K562 (cell line): ENCODE measurements at regions not wholly inside any gene's neighbourhood (a gene's known extent, or its start where the extent isn't known, plus 50 kb on each side); places are given as distances from the start of the nearest gene placed in this dataset.

Experiments
- BCOR ChIP-seq: fragments of 450-650 bp; IDR thresholded peaks from 2 replicates; pipeline ENCODE4 v1.6.1; 2016
- CLOCK ChIP-seq: fragments of 250-450 bp; sonication (Bioruptor Pico); IDR thresholded peaks from 2 replicates; pipeline ENCODE4 v1.4.0; 2020; ENCODE audit warnings: mild to moderate bottlenecking, moderate library complexity, borderline replicate concordance
- DMBX1 ChIP-seq: fragments of 250-450 bp; sonication (Bioruptor Pico); IDR thresholded peaks from 2 replicates; pipeline ENCODE4 v1.8.0; 2022; ENCODE audit warnings: inconsistent platforms, mild to moderate bottlenecking, moderate library complexity, borderline replicate concordance
- DPF2 ChIP-seq: fragments of 450-650 bp; IDR thresholded peaks from 2 replicates; pipeline ENCODE4 v1.6.1; 2016
- ETV6 ChIP-seq, 3 experiments: fragments of 150-350 bp in 1 of 3; sonication (generic) in 1 of 3; formaldehyde crosslinking in 1 of 3; IDR thresholded peaks; 2 replicates each; pipeline versions ENCODE4 v1.6.1 to v1.8.0; 2014 to 2022; ENCODE audit warnings: borderline replicate concordance in 2 of 3, low read depth in 2 of 3, antibody characterized with exemption in 1 of 3, low read length in 1 of 3, mild to moderate bottlenecking in 1 of 3, missing genetic modification reagents in 1 of 3
- RCOR1 ChIP-seq, 2 experiments: IDR thresholded peaks; 2 replicates each; pipeline ENCODE4 v1.6.1; 2012; ENCODE audit warnings: low read depth in 2 of 2, low read length in 2 of 2, borderline replicate concordance in 1 of 2, improper control_type of control experiment in 1 of 2
- SMARCE1 ChIP-seq: fragments of 450-650 bp; IDR thresholded peaks from 2 replicates; pipeline ENCODE4 v1.7.1; 2016; ENCODE audit warnings: mild to moderate bottlenecking
- SPI1 ChIP-seq: IDR thresholded peaks from 2 replicates; pipeline ENCODE4 v1.6.1; 2011; ENCODE audit warnings: low read depth, low read length, control low read depth, borderline replicate concordance
- ZC3H8 ChIP-seq: fragments of 450-650 bp; IDR thresholded peaks from 2 replicates; pipeline ENCODE4 v1.6.1; 2017
- ZNF449 ChIP-seq: fragments of 250-450 bp; sonication (Bioruptor Pico); IDR thresholded peaks from 2 replicates; pipeline ENCODE4 v1.8.0; 2022; ENCODE audit warnings: moderate library complexity, mild to moderate bottlenecking, inconsistent platforms
- ZNF592 ChIP-seq: fragments of 450-650 bp; IDR thresholded peaks from 2 replicates; pipeline ENCODE4 v1.6.1; 2017; ENCODE audit warnings: antibody characterized with exemption, mild to moderate bottlenecking
- ZNF639 ChIP-seq, 2 experiments: fragments of 200-800 bp in 1 of 2; sonication (Bioruptor generic) in 1 of 2; sonication (generic) in 1 of 2; formaldehyde crosslinking in 1 of 2; IDR thresholded peaks in 1 of 2; conservative IDR thresholded peaks in 1 of 2; 2 replicates each; pipeline versions ENCODE4 v1.5.0 to v1.6.1; 2016 to 2020; ENCODE audit warnings: missing compliant biosample characterization in 1 of 2, missing genetic modification characterization in 1 of 2, missing genetic modification reagents in 1 of 2

GRCh38 chr21:35102488-35103371 is 53.6 kb upstream of the RUNX1 start (continued):
- peak; percentile 95 for TF ChIP-seq SPI1
- TF ChIP-seq SMARCE1: peak; percentile 73; the same call in 1 of the 2 replicates
- peak in 1 of 2 experiments; percentile 55; a peak in 1 of 4 replicates for TF ChIP-seq ETV6 (IDR thresholded peaks at IDR 0.05; ENCODE audit: borderline replicate concordance in 1 of 2, low read depth in 2 of 2, low read length in 1 of 2)
- TF ChIP-seq ETV6 (CRISPR knock-in tag; IDR thresholded peaks at IDR 0.05; ENCODE audit: borderline replicate concordance): no peak
- peak in 1 of 2 experiments; percentile 52; a peak in 1 of 4 replicates for TF ChIP-seq RCOR1 (IDR thresholded peaks at IDR 0.05; ENCODE audit: borderline replicate concordance in 1 of 2, low read depth in 2 of 2, low read length in 2 of 2)
- TF ChIP-seq ZNF449 (CRISPR knock-in tag): 0 out of 2 replicates have a peak, but pooled peaks have one; percentile 18
- no peak for TF ChIP-seq ZC3H8
- no peak for TF ChIP-seq BCOR
- no peak for TF ChIP-seq CLOCK (CRISPR knock-in tag)
- TF ChIP-seq ZNF639 (CRISPR knock-in tag; conservative IDR thresholded peaks at IDR 0.05 in 1 of 2, IDR thresholded peaks at IDR 0.05 in 1 of 2): peak in 1 of 2 experiments; percentile 65; a peak in 1 of 4 replicates
- TF ChIP-seq DMBX1 (CRISPR knock-in tag): peak; percentile 42; the same call in 1 of the 2 replicates
- peak; percentile 61 for TF ChIP-seq ZNF592
- peak; percentile 45; the same call in 1 of the 2 replicates for TF ChIP-seq DPF2
